ENCODE measurements at regions not wholly inside any gene's neighbourhood (a gene's known extent, or its start where the extent isn't known, plus 50 kb on each side); places are given as distances from the start of the nearest gene placed in this dataset.

GRCh38 chr10:22792161-22792560, 77.8 kb upstream of the PIP4K2A start:
- TF ChIP-seq ZNF664 (tag by site-specific recombination; IDR thresholded peaks at IDR 0.05): peak; percentile 61
- no peak for TF ChIP-seq ZNF10 (tag by site-specific recombination; IDR thresholded peaks at IDR 0.05)
- H3K36me3 ChIP-seq (ENCODE audit: control insufficient read depth in 2 of 2, insufficient read depth in 1 of 2, low read length in 2 of 2): no peaks in the 10 kb centered on the region
- CTCF ChIA-PET: interaction anchor here (1.1 kb wide), 1 partner anchor 32 kb away, joined by 3 read pairs; no protein-coding TSS in a partner anchor

GRCh38 chr10:22791665-22792064, 77.3 kb upstream of the PIP4K2A start:
- Histone ChIP-seq H3K9me3 (ENCODE audit: control insufficient read depth, insufficient read depth, low read depth, low read length) (no peaks in the 10 kb centered on the region), H3K36me3 (ENCODE audit: control insufficient read depth in 2 of 2, insufficient read depth in 1 of 2, low read length in 2 of 2) (no peaks in the 10 kb centered on the region), H3K27ac (ENCODE audit: extremely low read depth, low read depth, low read length) (no peak overlapping the region), H3K4me1 (ENCODE audit: control insufficient read depth, insufficient read depth, low read length) (no peaks in the 10 kb centered on the region), H3K4me3 (ENCODE audit: low read depth, low read length) (no peak overlapping the region)
- TF ChIP-seq REPIN1 (tag by site-specific recombination; IDR thresholded peaks at IDR 0.05; ENCODE audit: low read depth) (no peak), ZNF645 (tag by site-specific recombination; IDR thresholded peaks at IDR 0.05) (no peak), ZSCAN23 (tag by site-specific recombination; IDR thresholded peaks at IDR 0.05) (no peak), ZSCAN16 (tag by site-specific recombination; IDR thresholded peaks at IDR 0.05) (no peak), FEZF1 (tag by site-specific recombination; IDR thresholded peaks at IDR 0.05) (0 out of 2 replicates have a peak, but pooled peaks have one; percentile 24), ELK4 (IDR thresholded peaks at IDR 0.05; ENCODE audit: borderline replicate concordance, low read depth, low read length) (no peak), ZNF112 (tag by site-specific recombination; IDR thresholded peaks at IDR 0.05) (no peak), ZNF223 (tag by site-specific recombination; IDR thresholded peaks at IDR 0.05) (no peak), KLF10 (tag by site-specific recombination; IDR thresholded peaks at IDR 0.05) (0 out of 2 replicates have a peak, but pooled peaks have one; percentile 27), ZNF239 (tag by site-specific recombination; IDR thresholded peaks at IDR 0.05) (no peak), ZBTB8A (tag by site-specific recombination; IDR thresholded peaks at IDR 0.05) (0 out of 2 replicates have a peak, but pooled peaks have one; percentile 18), ZNF549 (tag by site-specific recombination; IDR thresholded peaks at IDR 0.05) (no peak), ZNF561 (tag by site-specific recombination; IDR thresholded peaks at IDR 0.05; ENCODE audit: borderline replicate concordance) (peak; percentile 23; the same call in 1 of the 2 replicates), ZNF626 (tag by site-specific recombination; IDR thresholded peaks at IDR 0.05) (no peak), ZNF121 (tag by site-specific recombination; IDR thresholded peaks at IDR 0.05) (no peak), RBAK (tag by site-specific recombination; IDR thresholded peaks at IDR 0.05) (no peak), ZNF558 (tag by site-specific recombination; IDR thresholded peaks at IDR 0.05) (0 out of 2 replicates have a peak, but pooled peaks have one; percentile 14), HOXA7 (CRISPR knock-in tag; IDR thresholded peaks at IDR 0.05; ENCODE audit: borderline replicate concordance) (no peak), ZIC2 (tag by site-specific recombination; IDR thresholded peaks at IDR 0.05) (0 out of 2 replicates have a peak, but pooled peaks have one; percentile 14), MEIS1 (CRISPR knock-in tag; IDR thresholded peaks at IDR 0.05; ENCODE audit: borderline replicate concordance) (no peak)
- TF ChIP-seq, protein P1, sequence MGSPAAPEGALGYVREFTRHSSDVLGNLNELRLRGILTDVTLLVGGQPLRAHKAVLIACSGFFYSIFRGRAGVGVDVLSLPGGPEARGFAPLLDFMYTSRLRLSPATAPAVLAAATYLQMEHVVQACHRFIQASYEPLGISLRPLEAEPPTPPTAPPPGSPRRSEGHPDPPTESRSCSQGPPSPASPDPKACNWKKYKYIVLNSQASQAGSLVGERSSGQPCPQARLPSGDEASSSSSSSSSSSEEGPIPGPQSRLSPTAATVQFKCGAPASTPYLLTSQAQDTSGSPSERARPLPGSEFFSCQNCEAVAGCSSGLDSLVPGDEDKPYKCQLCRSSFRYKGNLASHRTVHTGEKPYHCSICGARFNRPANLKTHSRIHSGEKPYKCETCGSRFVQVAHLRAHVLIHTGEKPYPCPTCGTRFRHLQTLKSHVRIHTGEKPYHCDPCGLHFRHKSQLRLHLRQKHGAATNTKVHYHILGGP (tag by site-specific recombination; IDR thresholded peaks at IDR 0.05): no peak
- TF ChIP-seq, protein P2, sequence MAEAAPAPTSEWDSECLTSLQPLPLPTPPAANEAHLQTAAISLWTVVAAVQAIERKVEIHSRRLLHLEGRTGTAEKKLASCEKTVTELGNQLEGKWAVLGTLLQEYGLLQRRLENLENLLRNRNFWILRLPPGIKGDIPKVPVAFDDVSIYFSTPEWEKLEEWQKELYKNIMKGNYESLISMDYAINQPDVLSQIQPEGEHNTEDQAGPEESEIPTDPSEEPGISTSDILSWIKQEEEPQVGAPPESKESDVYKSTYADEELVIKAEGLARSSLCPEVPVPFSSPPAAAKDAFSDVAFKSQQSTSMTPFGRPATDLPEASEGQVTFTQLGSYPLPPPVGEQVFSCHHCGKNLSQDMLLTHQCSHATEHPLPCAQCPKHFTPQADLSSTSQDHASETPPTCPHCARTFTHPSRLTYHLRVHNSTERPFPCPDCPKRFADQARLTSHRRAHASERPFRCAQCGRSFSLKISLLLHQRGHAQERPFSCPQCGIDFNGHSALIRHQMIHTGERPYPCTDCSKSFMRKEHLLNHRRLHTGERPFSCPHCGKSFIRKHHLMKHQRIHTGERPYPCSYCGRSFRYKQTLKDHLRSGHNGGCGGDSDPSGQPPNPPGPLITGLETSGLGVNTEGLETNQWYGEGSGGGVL (tag by site-specific recombination; IDR thresholded peaks at IDR 0.05): no peak
- TF ChIP-seq, protein P3, sequence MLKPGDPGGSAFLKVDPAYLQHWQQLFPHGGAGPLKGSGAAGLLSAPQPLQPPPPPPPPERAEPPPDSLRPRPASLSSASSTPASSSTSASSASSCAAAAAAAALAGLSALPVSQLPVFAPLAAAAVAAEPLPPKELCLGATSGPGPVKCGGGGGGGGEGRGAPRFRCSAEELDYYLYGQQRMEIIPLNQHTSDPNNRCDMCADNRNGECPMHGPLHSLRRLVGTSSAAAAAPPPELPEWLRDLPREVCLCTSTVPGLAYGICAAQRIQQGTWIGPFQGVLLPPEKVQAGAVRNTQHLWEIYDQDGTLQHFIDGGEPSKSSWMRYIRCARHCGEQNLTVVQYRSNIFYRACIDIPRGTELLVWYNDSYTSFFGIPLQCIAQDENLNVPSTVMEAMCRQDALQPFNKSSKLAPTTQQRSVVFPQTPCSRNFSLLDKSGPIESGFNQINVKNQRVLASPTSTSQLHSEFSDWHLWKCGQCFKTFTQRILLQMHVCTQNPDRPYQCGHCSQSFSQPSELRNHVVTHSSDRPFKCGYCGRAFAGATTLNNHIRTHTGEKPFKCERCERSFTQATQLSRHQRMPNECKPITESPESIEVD (tag by site-specific recombination; IDR thresholded peaks at IDR 0.05): peak; percentile 68
- POLR2A ChIA-PET: no interaction called here
- CTCF ChIA-PET: interaction anchor here (1.1 kb wide), 1 partner anchor 33 kb away, joined by 3 read pairs; no protein-coding TSS in a partner anchor

More at GRCh38 chr10:22792161-22792560, 77.8 kb upstream of the PIP4K2A start:
- POLR2A ChIA-PET: no interaction called here
- Histone ChIP-seq H3K4me1 (ENCODE audit: control insufficient read depth, insufficient read depth, low read length) (no peaks in the 10 kb centered on the region), H3K27ac (ENCODE audit: extremely low read depth, low read depth, low read length) (no peak overlapping the region), H3K4me3 (ENCODE audit: low read depth, low read length) (no peak overlapping the region), H3K9me3 (ENCODE audit: control insufficient read depth, insufficient read depth, low read depth, low read length) (no peaks in the 10 kb centered on the region)

All from HEK293 (cell line).